Bronchial epithelial cell (primary cell): ENCODE measurements at regions not wholly inside any gene's neighbourhood (a gene's known extent, or its start where the extent isn't known, plus 50 kb on each side); places are given as distances from the start of the nearest gene placed in this dataset.

Source experiments
- DNase-seq: peaks from one replicate; pipeline ENCODE4 v3.0.0-alpha.2; 2010; ENCODE audit warnings: low read depth
- FAIRE-seq: peaks from 2 replicates; lab custom pipeline; 2011; peaks lifted over from hg19 to GRCh38; lab: Jason Lieb, UNC
- H3K27me3 ChIP-seq: 2 replicates; pipeline ENCODE4 v1.5.1; 2011; ENCODE audit warnings: low read length; ENCODE audit not compliant: control insufficient read depth, insufficient read depth
- H3K36me3 ChIP-seq: 2 replicates; pipeline ENCODE4 v1.5.1; 2011; ENCODE audit warnings: low read length; ENCODE audit not compliant: control insufficient read depth, insufficient read depth
- H3K4me3 ChIP-seq: 2 replicates; pipeline ENCODE4 v1.5.1; 2011; ENCODE audit warnings: mild to moderate bottlenecking, low read depth, low read length, control low read depth
- TF ChIP-seq, protein P1 (sequence below): IDR thresholded peaks from 2 replicates; pipeline ENCODE4 v1.5.1; 2011; ENCODE audit warnings: mild to moderate bottlenecking, moderate library complexity, low read length, control low read depth, inconsistent platforms; ENCODE audit not compliant: insufficient read depth, severe bottlenecking

DNA sequence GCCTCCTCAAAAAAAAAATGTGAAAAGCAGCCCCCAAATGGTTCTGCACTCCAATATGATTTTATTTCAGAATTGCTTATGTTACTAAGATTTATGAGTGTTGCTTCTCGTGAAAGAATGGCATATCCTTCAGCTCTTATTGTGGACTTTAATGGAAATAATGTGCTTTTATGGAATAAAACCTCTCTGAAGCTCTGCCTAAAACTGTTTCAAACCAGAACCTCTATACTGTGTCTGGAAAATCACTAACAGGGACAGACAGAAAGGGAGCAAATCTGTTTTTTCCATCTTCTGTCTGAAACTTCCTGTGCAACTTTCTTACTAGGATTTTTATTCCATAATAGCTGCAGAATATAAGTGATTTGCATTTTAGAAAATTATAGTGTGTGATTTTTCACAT lies 493.1 kb downstream of the ANKRD50 start:
- no peaks in the 10 kb centered on the region for H3K27me3 ChIP-seq
- TF ChIP-seq, protein P1, sequence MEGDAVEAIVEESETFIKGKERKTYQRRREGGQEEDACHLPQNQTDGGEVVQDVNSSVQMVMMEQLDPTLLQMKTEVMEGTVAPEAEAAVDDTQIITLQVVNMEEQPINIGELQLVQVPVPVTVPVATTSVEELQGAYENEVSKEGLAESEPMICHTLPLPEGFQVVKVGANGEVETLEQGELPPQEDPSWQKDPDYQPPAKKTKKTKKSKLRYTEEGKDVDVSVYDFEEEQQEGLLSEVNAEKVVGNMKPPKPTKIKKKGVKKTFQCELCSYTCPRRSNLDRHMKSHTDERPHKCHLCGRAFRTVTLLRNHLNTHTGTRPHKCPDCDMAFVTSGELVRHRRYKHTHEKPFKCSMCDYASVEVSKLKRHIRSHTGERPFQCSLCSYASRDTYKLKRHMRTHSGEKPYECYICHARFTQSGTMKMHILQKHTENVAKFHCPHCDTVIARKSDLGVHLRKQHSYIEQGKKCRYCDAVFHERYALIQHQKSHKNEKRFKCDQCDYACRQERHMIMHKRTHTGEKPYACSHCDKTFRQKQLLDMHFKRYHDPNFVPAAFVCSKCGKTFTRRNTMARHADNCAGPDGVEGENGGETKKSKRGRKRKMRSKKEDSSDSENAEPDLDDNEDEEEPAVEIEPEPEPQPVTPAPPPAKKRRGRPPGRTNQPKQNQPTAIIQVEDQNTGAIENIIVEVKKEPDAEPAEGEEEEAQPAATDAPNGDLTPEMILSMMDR, result no peak
- H3K36me3 ChIP-seq, result no peaks in the 10 kb centered on the region
- DNase-seq (no peak), FAIRE-seq (no peak)
- no peak overlapping the region for H3K4me3 ChIP-seq

DNA sequence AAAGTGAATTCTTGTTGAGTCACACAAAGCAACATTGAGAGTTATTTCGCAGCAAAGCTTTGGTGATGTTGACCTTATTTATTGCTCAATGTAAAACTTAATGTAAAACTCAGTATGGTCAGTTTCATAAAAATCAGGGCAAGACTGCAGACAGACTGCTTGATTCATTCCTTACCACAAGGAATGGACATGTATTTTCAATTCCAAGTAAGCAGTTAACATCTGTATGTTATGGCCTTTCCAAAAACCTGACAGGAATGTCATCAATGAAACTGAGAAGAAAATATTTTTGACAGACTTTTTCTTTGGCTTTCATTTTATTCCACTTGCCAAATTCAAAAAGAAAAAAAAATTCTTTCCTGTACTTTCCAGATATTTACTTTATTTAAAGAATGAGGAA lies 488.3 kb downstream of the ANKRD50 start:
- Histone ChIP-seq H3K27me3 (no peaks in the 10 kb centered on the region), H3K36me3 (no peaks in the 10 kb centered on the region), H3K4me3 (no peak overlapping the region)
- FAIRE-seq (no peak), DNase-seq (no peak)
- TF ChIP-seq, protein P1, result no peak

DNA sequence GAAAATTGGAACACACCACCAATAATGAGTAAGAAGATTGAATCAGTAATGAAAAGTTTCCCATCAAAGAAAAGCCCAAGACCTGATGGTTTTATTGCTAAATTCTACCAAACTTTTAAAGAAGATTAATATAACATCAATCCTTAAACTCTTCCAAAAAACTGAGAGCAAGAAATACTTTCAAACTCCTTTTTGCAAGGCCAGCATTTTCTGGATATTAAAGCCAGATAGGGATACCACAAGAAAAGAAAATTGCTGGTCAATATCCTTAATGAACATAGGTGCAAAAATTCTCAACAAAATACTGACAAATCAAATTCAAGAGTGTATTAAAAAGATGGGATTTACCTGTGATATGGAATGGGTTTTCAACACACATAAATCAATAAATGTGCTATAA lies 484.6 kb downstream of the ANKRD50 start:
- no peak for FAIRE-seq
- TF ChIP-seq, protein P1, result no peak

DNA sequence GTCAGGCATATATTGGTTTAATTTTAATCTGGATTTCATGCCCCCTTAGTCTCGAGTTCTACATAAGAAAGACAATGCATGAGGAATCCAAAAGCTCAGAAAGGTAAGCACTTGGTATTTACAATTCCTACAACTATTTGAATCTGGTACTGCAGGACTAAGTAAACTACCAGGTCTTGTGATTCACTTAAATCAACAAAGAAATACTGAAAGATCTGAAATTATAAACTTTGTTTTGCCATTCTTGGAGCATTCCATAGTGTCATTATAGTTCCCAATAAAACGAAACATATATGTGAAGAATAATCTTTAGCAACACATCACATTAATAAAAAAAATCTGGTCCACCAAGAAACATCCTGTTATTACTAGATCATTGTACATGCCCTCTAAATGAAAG lies 482.3 kb downstream of the ANKRD50 start:
- DNase-seq (no peak), FAIRE-seq (no peak)
- Histone ChIP-seq H3K36me3 (no peaks in the 10 kb centered on the region), H3K4me3 (no peak overlapping the region), H3K27me3 (no peaks in the 10 kb centered on the region)
- TF ChIP-seq, protein P1, result no peak

More for the DNA sequence above, 484.6 kb downstream of the ANKRD50 start:
- Histone ChIP-seq H3K36me3 (no peaks in the 10 kb centered on the region), H3K4me3 (no peak overlapping the region), H3K27me3 (no peaks in the 10 kb centered on the region)
- no peak for DNase-seq

DNA sequence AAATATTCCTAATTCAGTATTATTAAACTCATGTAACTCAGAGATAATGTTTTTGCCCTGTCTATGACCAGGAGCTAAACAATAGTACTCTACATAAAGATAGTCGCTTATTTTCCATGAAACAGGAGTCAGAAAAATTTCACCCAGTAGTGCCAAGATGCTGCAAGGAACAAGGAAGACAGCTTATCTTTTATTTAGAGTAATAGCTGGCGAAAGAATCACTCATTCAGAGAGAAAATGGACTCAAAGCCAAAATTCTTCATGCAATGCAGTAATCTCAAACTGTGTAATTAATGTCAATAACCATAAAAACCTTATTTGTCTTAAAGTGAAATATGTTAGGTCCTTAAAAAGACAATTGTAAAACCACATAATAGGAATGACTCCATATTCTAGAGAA lies 477.8 kb downstream of the ANKRD50 start:
- Histone ChIP-seq H3K27me3 (no peaks in the 10 kb centered on the region), H3K4me3 (no peak overlapping the region), H3K36me3 (no peaks in the 10 kb centered on the region)
- TF ChIP-seq, protein P1, result no peak
- DNase-seq, result no peak
- no peak for FAIRE-seq

DNA sequence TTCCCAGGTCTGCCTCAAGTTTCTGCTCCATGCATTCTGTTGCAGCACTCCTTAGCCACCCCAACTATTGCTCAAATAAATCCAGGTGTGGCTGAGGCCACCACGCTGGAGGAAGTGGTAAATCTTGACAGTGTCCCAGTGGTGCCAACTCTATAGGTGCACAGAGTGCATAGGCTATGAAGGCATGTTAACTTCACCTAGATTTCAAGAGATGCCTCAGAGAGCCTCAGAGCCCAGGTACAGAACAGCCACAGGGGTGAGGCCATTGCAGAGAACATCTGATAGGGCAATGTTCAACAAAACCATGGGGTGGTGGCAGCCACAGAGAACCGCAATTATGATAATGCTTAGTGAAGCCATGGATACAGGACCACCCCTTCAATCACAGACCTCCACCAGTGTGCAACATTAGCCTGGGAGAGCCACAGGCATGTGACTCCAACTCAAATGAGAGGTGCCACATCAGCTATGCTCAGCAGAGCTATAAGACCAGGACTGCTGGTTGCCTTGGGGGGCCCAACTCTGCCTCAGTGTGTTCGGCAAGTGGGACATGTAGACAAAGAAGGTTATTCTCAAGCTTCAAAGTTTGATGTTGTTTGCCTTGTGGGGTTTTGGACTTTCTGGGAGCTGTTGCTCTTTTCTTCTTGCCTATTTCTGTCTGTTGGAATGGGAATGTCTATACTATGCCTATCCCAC lies 468.7 kb downstream of the ANKRD50 start:
- H3K36me3 ChIP-seq, result no peaks in the 10 kb centered on the region
- TF ChIP-seq, protein P1, result no peak
- H3K27me3 ChIP-seq, result no peaks in the 10 kb centered on the region
- peak; percentile 79 for FAIRE-seq
- no peak overlapping the region for H3K4me3 ChIP-seq
- DNase-seq, result no peak
